NCI-H2227 (cell line): ENCODE measurements at regions not wholly inside any gene's neighbourhood (a gene's known extent, or its start where the extent isn't known, plus 50 kb on each side); places are given as distances from the start of the nearest gene placed in this dataset.

ENCODE experiments used
- DNase-seq: peaks from one replicate; lab custom pipeline; 2025; ENCODE audit not compliant: unreplicated experiment; lab: John Stamatoyannopoulos, UW

- DNase-seq, result no peak
These were observed 324.6 kb upstream of the PROK2 start for GRCh38 chr3:72109327-72110259.

- DNase-seq, result no peak
These were observed 320.4 kb upstream of the PROK2 start for GRCh38 chr3:72105306-72105705.

DNA sequence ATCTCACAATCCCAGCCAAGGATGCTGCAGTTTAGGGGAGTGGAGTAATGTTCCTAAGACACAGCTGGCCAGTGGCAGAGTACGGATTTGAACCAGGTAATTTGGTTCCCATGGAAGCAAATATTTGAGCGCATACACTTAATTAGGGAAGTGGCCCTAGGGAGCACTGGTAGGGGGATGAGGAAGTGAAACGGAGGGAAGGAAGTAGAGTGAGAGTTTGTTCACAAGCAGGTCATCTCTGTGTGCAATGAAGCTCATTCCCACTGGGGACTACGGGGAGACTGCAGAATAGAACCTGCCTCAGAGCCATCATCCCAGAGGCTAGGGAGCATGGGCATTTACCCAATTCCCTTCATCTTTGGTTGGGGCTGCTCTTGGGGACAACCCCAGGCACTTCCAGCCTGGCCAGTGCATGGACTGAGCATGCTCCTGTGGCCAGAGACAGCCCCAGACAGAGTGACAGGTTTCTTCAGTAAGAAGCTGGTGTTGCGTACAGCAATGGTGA is 317.2 kb upstream of the PROK2 start:
- DNase-seq, result no peak

DNA sequence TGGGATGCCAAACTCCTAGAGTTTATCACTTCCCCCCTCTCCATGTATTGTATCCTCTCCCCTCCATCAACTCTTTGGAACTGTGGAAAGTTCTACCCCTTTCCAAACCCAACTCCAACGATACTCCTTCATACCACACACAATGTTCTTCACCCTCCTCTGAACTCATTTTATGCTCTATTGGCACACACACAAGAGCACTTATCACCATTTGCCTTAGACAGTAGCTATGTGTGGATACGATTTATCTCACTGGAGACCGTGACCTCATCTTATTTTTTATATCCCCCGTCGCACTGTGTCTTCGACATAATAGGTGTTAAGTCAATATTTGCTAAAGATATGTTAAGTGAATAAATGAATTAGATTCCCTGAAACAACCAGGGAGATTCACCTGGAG is 316.5 kb upstream of the PROK2 start:
- no peak for DNase-seq

GRCh38 chr3:72100601-72101187 is 315.7 kb upstream of the PROK2 start:
- DNase-seq, result peak; percentile 70

DNA sequence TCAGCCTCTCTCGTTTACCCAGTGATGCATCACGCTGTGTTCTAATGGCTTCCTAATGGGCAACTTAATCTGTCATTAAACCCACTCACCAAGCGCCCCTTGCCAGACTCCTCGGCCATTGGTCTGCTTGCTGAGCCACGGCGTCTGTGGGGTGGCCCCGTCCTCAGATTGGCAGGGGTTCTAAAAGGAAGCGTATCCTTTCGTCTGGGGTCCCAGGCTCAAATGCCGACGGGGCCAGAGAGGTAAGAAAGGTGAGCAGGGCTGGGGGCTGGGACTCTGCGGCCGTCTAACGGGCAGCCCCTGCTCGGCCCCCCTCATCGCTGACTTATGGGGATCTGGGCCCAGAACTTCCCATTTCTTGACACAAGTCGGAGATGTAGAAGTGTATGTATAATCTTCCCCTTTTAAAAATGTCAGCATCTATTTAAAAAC is 315.1 kb upstream of the PROK2 start:
- peak; percentile 24 for DNase-seq

- DNase-seq, result no peak
These were observed 314.6 kb upstream of the PROK2 start for GRCh38 chr3:72099326-72100079.

DNA sequence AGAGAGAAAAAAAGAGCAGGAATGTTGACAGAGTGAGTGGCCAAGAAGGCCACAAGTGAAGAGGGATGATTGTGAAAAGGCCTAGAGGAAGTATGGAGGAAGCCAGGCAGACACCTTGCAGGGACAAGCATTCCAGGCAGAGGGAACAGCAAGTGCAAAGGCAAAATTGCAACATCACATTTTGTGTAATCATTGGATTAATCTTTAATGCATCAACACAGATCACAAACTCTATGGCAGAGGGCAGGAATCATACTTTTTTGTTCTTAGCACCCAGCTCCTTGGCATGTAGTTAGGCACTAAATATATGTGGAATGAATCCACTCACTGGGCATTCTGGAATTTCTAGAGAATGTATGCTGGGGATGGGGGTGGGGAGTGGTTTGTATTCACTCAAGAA is 312.1 kb upstream of the PROK2 start:
- DNase-seq, result no peak

DNA sequence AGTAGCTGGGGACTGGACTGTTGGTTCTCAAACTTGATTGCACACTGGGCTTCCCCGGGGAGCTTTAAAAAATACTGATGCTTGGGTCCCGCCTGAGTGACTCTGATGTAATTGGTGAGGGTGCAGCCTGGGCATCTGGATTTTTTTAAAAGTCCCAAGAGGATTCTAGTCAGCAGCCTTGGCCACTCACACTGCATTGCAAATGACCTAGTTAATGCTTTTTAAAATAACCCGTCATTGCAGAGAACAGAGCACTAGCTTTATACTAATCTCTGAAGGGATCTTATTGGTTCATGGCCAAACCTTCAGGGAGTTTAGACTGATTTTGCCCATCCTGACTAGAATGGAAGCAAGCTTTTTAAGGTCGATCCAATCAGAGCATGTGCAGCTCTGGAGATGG is 310.6 kb upstream of the PROK2 start:
- no peak for DNase-seq

- no peak for DNase-seq
These were observed 309.0 kb upstream of the PROK2 start for GRCh38 chr3:72093992-72094334.

DNA sequence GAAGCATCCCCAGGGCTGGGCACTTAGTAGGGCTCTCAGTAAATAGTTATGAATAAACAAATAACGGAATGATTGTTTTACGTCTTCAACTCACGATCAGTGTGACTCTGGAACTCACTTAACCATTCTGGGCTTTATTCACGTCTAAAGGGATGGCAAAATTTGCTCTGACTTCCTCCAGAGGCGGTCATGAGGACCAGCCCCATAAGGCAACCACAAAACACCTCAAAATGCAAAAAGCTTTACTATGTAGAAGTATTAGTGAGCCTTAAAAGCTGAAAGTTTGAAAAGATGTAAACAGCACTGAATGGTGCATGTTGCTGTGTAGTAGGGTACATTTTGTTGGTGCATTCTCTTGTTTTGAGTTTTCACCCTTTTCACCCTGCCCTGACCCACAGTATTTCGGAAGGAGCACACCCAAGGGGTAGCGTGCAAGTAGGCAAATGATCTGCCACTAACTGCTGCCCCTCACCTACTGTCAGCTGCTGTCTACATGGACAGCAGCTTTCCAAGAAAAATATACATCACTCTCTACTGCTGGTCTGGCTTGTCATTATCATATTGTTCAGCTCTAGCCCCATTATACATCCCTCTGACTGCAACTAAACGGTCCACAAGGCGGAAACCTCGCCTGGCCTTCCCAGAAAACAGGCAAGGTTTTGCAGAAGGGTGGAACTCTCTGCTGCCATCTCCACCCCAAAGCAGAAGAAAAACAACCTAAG is 308.5 kb upstream of the PROK2 start:
- DNase-seq, result no peak

DNA sequence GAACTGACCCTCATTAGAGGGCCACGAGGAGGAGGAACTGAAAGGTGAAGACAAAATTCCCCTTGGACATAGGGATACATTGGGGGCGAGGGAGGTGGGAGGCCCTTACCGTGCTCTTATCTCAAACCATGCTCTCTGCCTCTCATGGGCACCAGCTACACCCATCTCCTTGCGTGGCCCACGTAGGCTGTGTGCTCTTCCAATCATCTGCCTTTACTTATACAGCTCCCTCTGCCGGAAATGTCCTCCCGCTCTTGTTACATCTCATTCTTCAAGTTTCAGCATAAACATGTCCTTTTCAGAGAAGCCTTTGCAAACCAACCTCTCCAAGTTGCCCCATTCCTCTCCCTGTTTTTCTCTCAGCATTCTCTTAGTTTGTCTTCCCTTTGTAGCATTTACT is 307.8 kb upstream of the PROK2 start:
- DNase-seq, result no peak

- DNase-seq, result no peak
These were observed 303.6 kb upstream of the PROK2 start for GRCh38 chr3:72088486-72089025.

GRCh38 chr3:72087420-72087819 is 302.5 kb upstream of the PROK2 start:
- DNase-seq, result no peak

DNA sequence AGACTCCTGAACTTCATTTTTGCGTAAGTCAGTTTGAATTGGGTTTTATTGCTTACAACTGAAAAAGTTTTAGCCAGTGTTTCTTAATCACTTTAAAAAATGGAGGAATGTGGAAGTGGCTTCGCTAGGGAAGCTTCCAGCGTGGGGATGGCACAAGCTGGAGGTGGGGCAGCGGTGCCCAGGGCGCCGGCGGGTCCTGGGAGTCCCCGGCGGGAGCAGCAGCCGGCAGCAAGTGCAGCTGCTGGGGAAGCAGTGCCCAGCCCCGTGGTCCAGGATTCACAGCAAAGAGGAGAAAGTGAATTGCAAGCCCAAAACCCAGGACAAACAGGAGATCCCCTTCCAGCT is 301.8 kb upstream of the PROK2 start:
- no peak for DNase-seq

DNA sequence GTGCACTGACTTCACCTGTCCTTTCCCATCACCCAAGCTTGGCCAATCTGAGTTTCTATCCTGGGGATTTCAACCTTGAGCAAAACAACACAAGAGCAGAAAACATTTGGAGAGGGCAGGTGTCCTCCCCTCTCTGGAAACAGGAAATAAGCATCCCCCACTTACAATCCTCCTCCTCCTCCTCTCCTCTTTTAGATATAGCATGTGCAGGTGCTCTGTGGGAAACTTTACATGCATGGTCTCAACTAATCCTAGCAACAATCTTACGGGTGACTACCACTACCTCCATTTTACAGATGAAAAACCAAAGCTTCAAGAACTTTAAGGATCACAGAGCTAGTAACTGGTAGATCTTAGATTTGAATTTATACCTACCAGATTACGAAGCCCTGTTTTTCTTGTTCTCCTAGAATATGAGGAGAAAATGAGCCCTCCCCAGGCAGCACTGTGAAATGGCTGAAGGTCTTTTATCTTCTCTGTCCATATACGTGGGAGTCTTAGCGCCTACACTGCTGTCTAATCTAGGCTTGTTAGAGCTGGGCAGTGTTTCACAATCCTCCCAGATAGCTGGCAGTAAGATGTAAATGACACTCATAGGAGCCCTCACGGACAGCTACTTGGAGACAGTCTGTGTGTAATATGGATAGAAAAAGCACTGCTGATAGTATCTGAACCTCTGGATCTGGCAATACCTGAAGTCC is 301.2 kb upstream of the PROK2 start:
- no peak for DNase-seq

DNA sequence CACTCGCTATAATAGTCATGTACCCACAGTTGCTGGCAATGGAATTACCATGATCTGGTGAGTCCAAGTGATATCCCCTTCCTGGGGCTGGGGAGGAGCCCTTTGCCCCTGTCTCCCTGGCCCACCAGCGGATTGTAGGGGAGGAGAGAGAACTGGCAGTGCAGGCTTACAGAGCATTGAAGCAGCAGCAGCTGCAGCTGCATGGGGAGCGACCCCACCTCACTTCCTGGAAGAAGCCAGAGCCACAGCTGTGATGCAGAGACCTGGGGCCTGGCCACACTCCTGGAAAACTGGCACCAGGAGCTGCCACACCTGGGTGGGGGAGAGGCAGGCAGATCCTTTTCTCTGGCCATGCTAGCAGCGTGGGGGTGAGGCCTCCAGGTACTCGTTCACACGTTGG is 300.1 kb upstream of the PROK2 start:
- no peak for DNase-seq

GRCh38 chr3:72082776-72083462 is 298.0 kb upstream of the PROK2 start:
- DNase-seq, result no peak

GRCh38 chr3:72082186-72082715 is 297.3 kb upstream of the PROK2 start:
- DNase-seq, result no peak
